GM21619 (cell line): ENCODE measurements at regions not wholly inside any gene's neighbourhood (a gene's known extent, or its start where the extent isn't known, plus 50 kb on each side); places are given as distances from the start of the nearest gene placed in this dataset.

ENCODE experiments used
- ATAC-seq: cut with Tn5 transposase; IDR thresholded peaks from one replicate; pipeline ENCODE4 v1.9.1; 2021; ENCODE audit not compliant: unreplicated experiment

- ATAC-seq: peak; percentile 88
Observed at GRCh38 chr3:154018100-154018696, 103.0 kb upstream of the ARHGEF26 start.

GRCh38 chr3:154022606-154023005 lies 98.6 kb upstream of the ARHGEF26 start:
- ATAC-seq: no peak

- no peak for ATAC-seq
Observed at GRCh38 chr3:154023148-154023547, 98.0 kb upstream of the ARHGEF26 start.

GRCh38 chr3:154025007-154025406 lies 96.2 kb upstream of the ARHGEF26 start:
- no peak for ATAC-seq

GRCh38 chr3:154029926-154030325 lies 91.3 kb upstream of the ARHGEF26 start:
- no peak for ATAC-seq

GRCh38 chr3:154034797-154035330 lies 86.3 kb upstream of the ARHGEF26 start:
- ATAC-seq: no peak

GRCh38 chr3:154040283-154040682 lies 80.9 kb upstream of the ARHGEF26 start:
- peak; percentile 74 for ATAC-seq

GRCh38 chr3:154044671-154045070 lies 76.5 kb upstream of the ARHGEF26 start:
- ATAC-seq: no peak

- no peak for ATAC-seq
Observed at GRCh38 chr3:154050216-154050615, 71.0 kb upstream of the ARHGEF26 start.

GRCh38 chr3:154050766-154051165 lies 70.4 kb upstream of the ARHGEF26 start:
- no peak for ATAC-seq

- no peak for ATAC-seq
Observed at GRCh38 chr3:154059833-154060232, 61.4 kb upstream of the ARHGEF26 start.

GRCh38 chr3:154060238-154061000 lies 60.8 kb upstream of the ARHGEF26 start:
- no peak for ATAC-seq

GRCh38 chr3:154061001-154061370 lies 60.2 kb upstream of the ARHGEF26 start:
- no peak for ATAC-seq

- no peak for ATAC-seq
Observed at GRCh38 chr3:154062513-154062912, 58.7 kb upstream of the ARHGEF26 start.

GRCh38 chr3:154071146-154071545 lies 50.0 kb upstream of the ARHGEF26 start:
- no peak for ATAC-seq
